ENCODE measurements at regions not wholly inside any gene's neighbourhood (a gene's known extent, or its start where the extent isn't known, plus 50 kb on each side); places are given as distances from the start of the nearest gene placed in this dataset.

DNA sequence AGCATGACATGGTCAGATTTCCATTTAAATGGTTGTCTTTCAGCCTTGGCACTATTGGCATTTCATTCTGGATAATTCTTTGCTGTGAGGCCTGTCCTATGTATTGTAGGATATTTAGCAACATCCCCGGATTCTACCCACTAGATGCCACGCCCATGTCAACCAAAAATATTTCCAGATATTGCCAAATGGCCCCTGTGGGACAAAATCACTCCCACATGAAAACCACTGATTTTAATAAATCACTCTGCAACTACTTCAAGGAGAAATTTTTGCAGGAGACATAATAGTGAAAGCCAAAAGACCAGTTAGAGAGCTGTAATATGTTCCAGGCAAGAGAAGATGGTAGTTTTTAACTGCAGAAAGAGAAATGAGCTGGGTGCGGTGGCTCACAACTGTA, 55.9 kb upstream of the RARB start:
- DNase-seq (no peak), ATAC-seq (no peak)
- no peaks in the 10 kb centered on the region for H3K9me3 Mint-ChIP-seq
- no peaks in the 10 kb centered on the region for H3K4me1 Mint-ChIP-seq (ENCODE audit: low read depth)
- H3K4me3 Mint-ChIP-seq = no peak overlapping the region
- POLR2A ChIA-PET = no interaction called here
- intact Hi-C loops (cut with micrococcal nuclease) = no loop called here
- H3K36me3 Mint-ChIP-seq (ENCODE audit: low read depth) = no peaks in the 10 kb centered on the region
- no peak overlapping the region for H3K27ac Mint-ChIP-seq
- H3K27me3 Mint-ChIP-seq = no peaks in the 10 kb centered on the region
- TF ChIP-seq, protein P1, sequence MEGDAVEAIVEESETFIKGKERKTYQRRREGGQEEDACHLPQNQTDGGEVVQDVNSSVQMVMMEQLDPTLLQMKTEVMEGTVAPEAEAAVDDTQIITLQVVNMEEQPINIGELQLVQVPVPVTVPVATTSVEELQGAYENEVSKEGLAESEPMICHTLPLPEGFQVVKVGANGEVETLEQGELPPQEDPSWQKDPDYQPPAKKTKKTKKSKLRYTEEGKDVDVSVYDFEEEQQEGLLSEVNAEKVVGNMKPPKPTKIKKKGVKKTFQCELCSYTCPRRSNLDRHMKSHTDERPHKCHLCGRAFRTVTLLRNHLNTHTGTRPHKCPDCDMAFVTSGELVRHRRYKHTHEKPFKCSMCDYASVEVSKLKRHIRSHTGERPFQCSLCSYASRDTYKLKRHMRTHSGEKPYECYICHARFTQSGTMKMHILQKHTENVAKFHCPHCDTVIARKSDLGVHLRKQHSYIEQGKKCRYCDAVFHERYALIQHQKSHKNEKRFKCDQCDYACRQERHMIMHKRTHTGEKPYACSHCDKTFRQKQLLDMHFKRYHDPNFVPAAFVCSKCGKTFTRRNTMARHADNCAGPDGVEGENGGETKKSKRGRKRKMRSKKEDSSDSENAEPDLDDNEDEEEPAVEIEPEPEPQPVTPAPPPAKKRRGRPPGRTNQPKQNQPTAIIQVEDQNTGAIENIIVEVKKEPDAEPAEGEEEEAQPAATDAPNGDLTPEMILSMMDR (IDR thresholded peaks at IDR 0.05) = no peak
- CTCF ChIA-PET = no interaction called here

- Mint-ChIP-seq H3K4me1 (ENCODE audit: low read depth) (no peaks in the 10 kb centered on the region), H3K4me3 (no peak overlapping the region), H3K27me3 (no peaks in the 10 kb centered on the region), H3K36me3 (ENCODE audit: low read depth) (no peaks in the 10 kb centered on the region), H3K27ac (no peak overlapping the region), H3K9me3 (no peaks in the 10 kb centered on the region)
- POLR2A ChIA-PET = no interaction called here
- CTCF ChIA-PET = no interaction called here
- TF ChIP-seq, protein P1 (IDR thresholded peaks at IDR 0.05) = no peak
- no peak for ATAC-seq
- no peak for DNase-seq
- intact Hi-C loops (cut with micrococcal nuclease) = no loop called here
These were observed 51.7 kb upstream of the RARB start for GRCh38 chr3:25376340-25376739.

DNA sequence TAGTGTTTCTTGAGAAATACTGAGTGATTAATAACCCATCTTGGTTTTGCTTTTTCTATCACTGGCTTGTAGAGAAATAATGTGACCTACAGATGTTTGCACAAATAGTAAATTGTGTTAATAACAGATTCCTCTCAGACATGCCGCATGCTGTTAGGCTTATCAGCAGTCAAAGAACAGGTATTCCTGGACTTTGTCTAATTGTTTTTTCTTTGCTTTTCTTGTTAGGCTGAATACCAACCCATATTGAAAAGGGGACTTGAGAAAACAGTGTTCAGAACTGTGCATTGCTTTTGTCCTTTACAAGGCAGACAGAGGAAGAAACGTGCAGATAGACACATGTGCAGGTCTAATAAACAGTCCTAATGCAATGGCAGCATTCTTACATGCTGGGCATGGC, 51.0 kb upstream of the RARB start:
- Mint-ChIP-seq H3K9me3 (no peaks in the 10 kb centered on the region), H3K36me3 (ENCODE audit: low read depth) (no peaks in the 10 kb centered on the region), H3K4me1 (ENCODE audit: low read depth) (no peaks in the 10 kb centered on the region), H3K27ac (no peak overlapping the region), H3K27me3 (no peaks in the 10 kb centered on the region), H3K4me3 (no peak overlapping the region)
- POLR2A ChIA-PET = no interaction called here
- intact Hi-C loops (cut with micrococcal nuclease) = no loop called here
- ATAC-seq (no peak), DNase-seq (no peak)
- TF ChIP-seq, protein P1 (IDR thresholded peaks at IDR 0.05) = no peak
- CTCF ChIA-PET = no interaction called here

Measured in activated CD8-positive, alpha-beta T cell treated with anti-CD3 and anti-CD28 coated beads for 36 hours (primary cell).